GM23338 (cell line): ENCODE measurements at regions not wholly inside any gene's neighbourhood (a gene's known extent, or its start where the extent isn't known, plus 50 kb on each side); places are given as distances from the start of the nearest gene placed in this dataset.

Experiments used
- ATAC-seq: fragments of 200-7000 bp; cut with Tn5 transposase; 3 replicates; pipeline ENCODE4 v1.9.1; 2020
- DNase-seq: peaks from one replicate; pipeline ENCODE4 v3.0.0-alpha.2; 2015; ENCODE audit warnings: low spot score
- H2AFZ ChIP-seq: fragments of 200-600 bp; sonication (generic); 2 replicates; pipeline ENCODE4 v1.8.0; 2016; ENCODE audit warnings: antibody characterized with exemption, mild to moderate bottlenecking, moderate library complexity
- H3F3A ChIP-seq: fragments of 200-600 bp; sonication (generic); replicated peaks from 2 replicates; pipeline ENCODE4 v1.8.0; 2017; ENCODE audit warnings: antibody characterized with exemption, mixed run types, low read depth
- H3K27ac ChIP-seq: fragments of 200-600 bp; sonication (generic); 2 replicates; pipeline ENCODE4 v1.6.1; 2016; ENCODE audit warnings: low read depth
- H3K27me3 ChIP-seq: fragments of 200-600 bp; sonication (generic); 2 replicates; pipeline ENCODE4 v1.8.0; 2016; ENCODE audit warnings: mild to moderate bottlenecking, mixed run types, moderate library complexity; ENCODE audit not compliant: insufficient read depth
- H3K36me3 ChIP-seq: fragments of 200-600 bp; sonication (generic); 2 replicates; pipeline ENCODE4 v1.8.0; 2016; ENCODE audit warnings: mild to moderate bottlenecking; ENCODE audit not compliant: insufficient read depth
- H3K4me1 ChIP-seq: fragments of 200-600 bp; sonication (generic); 2 replicates; pipeline ENCODE4 v1.8.0; 2016; ENCODE audit warnings: mild to moderate bottlenecking, moderate library complexity; ENCODE audit not compliant: insufficient read depth
- H3K4me2 ChIP-seq: fragments of 200-600 bp; sonication (generic); 2 replicates; pipeline ENCODE4 v1.7.1; 2017; ENCODE audit warnings: mixed run types
- H3K4me3 ChIP-seq: fragments of 200-600 bp; sonication (generic); 2 replicates; pipeline ENCODE4 v1.6.1; 2016; ENCODE audit warnings: mixed run types
- H3K79me2 ChIP-seq: fragments of 200-600 bp; sonication (generic); replicated peaks from 2 replicates; pipeline ENCODE4 v1.8.0; 2017; ENCODE audit warnings: mild to moderate bottlenecking; ENCODE audit not compliant: insufficient read depth
- H3K9me2 ChIP-seq: fragments of 200-600 bp; sonication (generic); 2 replicates; pipeline ENCODE4 v1.8.0; 2017; ENCODE audit not compliant: insufficient read depth
- H4K20me1 ChIP-seq: fragments of 200-600 bp; sonication (generic); replicated peaks from 2 replicates; pipeline ENCODE4 v1.8.0; 2017; ENCODE audit warnings: mild to moderate bottlenecking; ENCODE audit not compliant: insufficient read depth
- H3K27ac Mint-ChIP-seq: 2 replicates; pipeline ENCODE4 v1.8.0; 2020; ENCODE audit warnings: inconsistent platforms, mild to moderate bottlenecking, moderate library complexity, mixed read lengths
- H3K27me3 Mint-ChIP-seq: 3 replicates; pipeline ENCODE4 v1.8.0; 2022; ENCODE audit warnings: low read depth, mild to moderate bottlenecking, moderate library complexity, mixed read lengths, inconsistent platforms; ENCODE audit not compliant: insufficient read depth, poor library complexity
- H3K36me3 Mint-ChIP-seq: 3 replicates; pipeline ENCODE4 v1.8.0; 2021; ENCODE audit warnings: low read depth, mild to moderate bottlenecking, inconsistent platforms, moderate library complexity, mixed read lengths
- H3K4me1 Mint-ChIP-seq: 3 replicates; pipeline ENCODE4 v1.8.0; 2020; ENCODE audit warnings: mild to moderate bottlenecking, inconsistent platforms, mixed read lengths
- H3K4me3 Mint-ChIP-seq: 3 replicates; pipeline ENCODE4 v1.8.0; 2021; ENCODE audit warnings: moderate library complexity, mild to moderate bottlenecking, inconsistent platforms, mixed read lengths
- H3K9me3 Mint-ChIP-seq: 3 replicates; pipeline ENCODE4 v1.8.0; 2020; ENCODE audit warnings: moderate library complexity, mild to moderate bottlenecking, inconsistent platforms, mixed read lengths
- CREB1 ChIP-seq: fragments of 250-450 bp; sonication (Bioruptor Pico); IDR thresholded peaks from 2 replicates; pipeline ENCODE4 v1.5.0; 2020; ENCODE audit warnings: low read depth, mild to moderate bottlenecking, moderate library complexity
- CTCF ChIP-seq, 2 experiments: fragments of 200-600 bp in 1 of 2; sonication (generic) in 1 of 2; conservative IDR thresholded peaks; 2 replicates each; pipeline versions ENCODE4 v1.5.1 to v1.6.1; 2016 to 2017; ENCODE audit warnings: antibody characterized with exemption in 2 of 2, low read depth in 2 of 2, mild to moderate bottlenecking in 2 of 2, moderate library complexity in 1 of 2
- EZH2 ChIP-seq: fragments of 200-600 bp; sonication (generic); IDR thresholded peaks from one replicate; pipeline ENCODE4 v1.8.0; 2017; ENCODE audit warnings: antibody characterized with exemption, mild to moderate bottlenecking, low read depth; ENCODE audit not compliant: unreplicated experiment
- EZH2phosphoT487 ChIP-seq: fragments of 200-600 bp; sonication (generic); IDR thresholded peaks from one replicate; pipeline ENCODE4 v1.8.1; 2018; ENCODE audit warnings: antibody characterized with exemption; ENCODE audit not compliant: unreplicated experiment
- JUNB ChIP-seq: IDR thresholded peaks from one replicate; pipeline ENCODE4 v1.6.1; 2016; ENCODE audit warnings: antibody characterized with exemption; ENCODE audit not compliant: unreplicated experiment
- NANOG ChIP-seq: IDR thresholded peaks from 2 replicates; pipeline ENCODE4 v1.6.1; 2016; ENCODE audit warnings: antibody characterized with exemption, borderline replicate concordance
- POLR2AphosphoS5 ChIP-seq: IDR thresholded peaks from 2 replicates; pipeline ENCODE4 v1.6.1; 2016; ENCODE audit warnings: antibody characterized with exemption, low read depth
- STAT1 ChIP-seq: IDR thresholded peaks from one replicate; pipeline ENCODE4 v1.6.1; 2016; ENCODE audit warnings: antibody characterized with exemption; ENCODE audit not compliant: unreplicated experiment
- ZNF331 ChIP-seq: fragments of 250-450 bp; sonication (Bioruptor Pico); IDR thresholded peaks from 2 replicates; pipeline ENCODE4 v1.5.0; 2020; ENCODE audit warnings: low read depth, mild to moderate bottlenecking, moderate library complexity
- ZNF462 ChIP-seq: fragments of 250-450 bp; sonication (Bioruptor Pico); IDR thresholded peaks from 2 replicates; pipeline ENCODE4 v1.5.0; 2020; ENCODE audit warnings: mild to moderate bottlenecking, moderate library complexity
- TF ChIP-seq, protein P1 (sequence below): IDR thresholded peaks from one replicate; pipeline ENCODE4 v1.6.1; 2018; ENCODE audit warnings: antibody characterized with exemption; ENCODE audit not compliant: unreplicated experiment

DNA sequence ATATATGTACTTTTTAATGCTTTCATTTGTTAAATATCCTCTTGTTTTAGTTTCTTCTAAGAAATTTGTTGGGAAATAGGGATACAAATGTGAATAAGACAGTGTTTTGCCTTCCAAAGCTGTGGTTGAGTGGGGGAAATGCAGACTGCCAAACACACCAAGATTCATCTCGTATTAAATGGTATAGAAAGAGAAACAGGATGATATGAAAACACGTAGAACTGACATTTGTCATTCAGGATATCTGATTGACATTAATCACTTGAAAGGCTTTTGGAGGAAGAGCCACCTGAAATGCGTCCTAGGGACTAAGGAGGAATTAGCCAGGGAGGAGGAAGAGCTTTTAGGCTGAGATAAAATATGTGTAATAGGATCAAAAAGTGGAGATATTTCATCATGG, 287.4 kb upstream of the SEMA3C start (continued):
- TF ChIP-seq CTCF (conservative IDR thresholded peaks at IDR 0.05; ENCODE audit: low read depth in 2 of 2): no peak
- no peak for TF ChIP-seq CREB1 (CRISPR knock-in tag)
- no peak for TF ChIP-seq NANOG
- TF ChIP-seq, protein P1, sequence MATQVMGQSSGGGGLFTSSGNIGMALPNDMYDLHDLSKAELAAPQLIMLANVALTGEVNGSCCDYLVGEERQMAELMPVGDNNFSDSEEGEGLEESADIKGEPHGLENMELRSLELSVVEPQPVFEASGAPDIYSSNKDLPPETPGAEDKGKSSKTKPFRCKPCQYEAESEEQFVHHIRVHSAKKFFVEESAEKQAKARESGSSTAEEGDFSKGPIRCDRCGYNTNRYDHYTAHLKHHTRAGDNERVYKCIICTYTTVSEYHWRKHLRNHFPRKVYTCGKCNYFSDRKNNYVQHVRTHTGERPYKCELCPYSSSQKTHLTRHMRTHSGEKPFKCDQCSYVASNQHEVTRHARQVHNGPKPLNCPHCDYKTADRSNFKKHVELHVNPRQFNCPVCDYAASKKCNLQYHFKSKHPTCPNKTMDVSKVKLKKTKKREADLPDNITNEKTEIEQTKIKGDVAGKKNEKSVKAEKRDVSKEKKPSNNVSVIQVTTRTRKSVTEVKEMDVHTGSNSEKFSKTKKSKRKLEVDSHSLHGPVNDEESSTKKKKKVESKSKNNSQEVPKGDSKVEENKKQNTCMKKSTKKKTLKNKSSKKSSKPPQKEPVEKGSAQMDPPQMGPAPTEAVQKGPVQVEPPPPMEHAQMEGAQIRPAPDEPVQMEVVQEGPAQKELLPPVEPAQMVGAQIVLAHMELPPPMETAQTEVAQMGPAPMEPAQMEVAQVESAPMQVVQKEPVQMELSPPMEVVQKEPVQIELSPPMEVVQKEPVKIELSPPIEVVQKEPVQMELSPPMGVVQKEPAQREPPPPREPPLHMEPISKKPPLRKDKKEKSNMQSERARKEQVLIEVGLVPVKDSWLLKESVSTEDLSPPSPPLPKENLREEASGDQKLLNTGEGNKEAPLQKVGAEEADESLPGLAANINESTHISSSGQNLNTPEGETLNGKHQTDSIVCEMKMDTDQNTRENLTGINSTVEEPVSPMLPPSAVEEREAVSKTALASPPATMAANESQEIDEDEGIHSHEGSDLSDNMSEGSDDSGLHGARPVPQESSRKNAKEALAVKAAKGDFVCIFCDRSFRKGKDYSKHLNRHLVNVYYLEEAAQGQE: no peak
- no peak for TF ChIP-seq EZH2
- TF ChIP-seq POLR2AphosphoS5: no peak

DNA sequence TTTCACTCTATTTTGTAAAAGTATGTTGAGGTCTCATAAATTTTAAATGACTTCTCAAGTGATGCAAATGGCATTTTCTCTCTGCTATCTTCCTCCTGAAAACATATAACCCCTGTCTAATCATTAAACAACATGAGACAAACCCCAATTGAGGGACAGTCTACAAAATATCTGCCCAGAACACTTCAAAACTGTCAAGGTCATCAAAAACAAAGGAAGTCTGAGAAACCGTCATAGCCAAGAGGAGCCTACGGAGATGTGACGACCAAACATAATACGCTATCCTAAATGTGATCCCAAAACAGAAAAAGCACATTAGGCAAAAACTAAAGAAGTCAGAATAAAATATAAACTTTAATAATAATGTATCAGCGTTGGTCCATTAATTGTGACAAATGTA, 282.3 kb upstream of the SEMA3C start:
- Mint-ChIP-seq H3K27ac (no peak overlapping the region), H3K4me1 (peaks cover 7% of the 10 kb centered on the region; the same call in 2 of the 3 replicates)
- ATAC-seq: no peak
- no peak for TF ChIP-seq CREB1 (CRISPR knock-in tag)
- TF ChIP-seq JUNB: no peak
- TF ChIP-seq CTCF (conservative IDR thresholded peaks at IDR 0.05; ENCODE audit: low read depth in 2 of 2): no peak
- TF ChIP-seq POLR2AphosphoS5: no peak
- no peak for TF ChIP-seq ZNF331 (CRISPR knock-in tag)
- TF ChIP-seq EZH2phosphoT487: no peak
- no peak for TF ChIP-seq NANOG
- TF ChIP-seq EZH2: no peak
- TF ChIP-seq STAT1: no peak
- no peak for TF ChIP-seq ZNF462 (CRISPR knock-in tag)

More for the DNA sequence above, 282.3 kb upstream of the SEMA3C start:
- no peaks in the 10 kb centered on the region for H3K9me3 Mint-ChIP-seq
- Histone ChIP-seq H3K4me2 (no peak overlapping the region), H3K36me3 (no peaks in the 10 kb centered on the region), H2AFZ (no peak overlapping the region), H4K20me1 (no peaks in the 10 kb centered on the region), H3K27ac (no peak overlapping the region), H3K27me3 (no peaks in the 10 kb centered on the region), H3K9me2 (no peaks in the 10 kb centered on the region), H3K4me3 (no peak overlapping the region), H3K79me2 (no peaks in the 10 kb centered on the region), H3K4me1 (no peaks in the 10 kb centered on the region), H3F3A (no peaks in the 10 kb centered on the region)
- no peak overlapping the region for H3K4me3 Mint-ChIP-seq
- H3K36me3 Mint-ChIP-seq: no peaks in the 10 kb centered on the region
- no peak for DNase-seq
- H3K27me3 Mint-ChIP-seq: no peaks in the 10 kb centered on the region
